Right lobe of liver (tissue), 4 donors: ENCODE measurements at regions not wholly inside any gene's neighbourhood (a gene's known extent, or its start where the extent isn't known, plus 50 kb on each side); places are given as distances from the start of the nearest gene placed in this dataset.

Experiments
- CTCF ChIP-seq, 4 donors: fragments of 200-600 bp in 3 of 4; fragments of 450-650 bp in 1 of 4; IDR thresholded peaks; one replicate each; pipeline versions ENCODE4 v1.5.1 to v1.8.0; 2016 to 2022; ENCODE audit warnings: antibody characterized with exemption in 4 of 4, mild to moderate bottlenecking in 2 of 4
- POLR2A ChIP-seq: fragments of 450-650 bp; IDR thresholded peaks from one replicate; pipeline ENCODE4 v1.6.1; 2017; ENCODE audit warnings: antibody characterized with exemption, mild to moderate bottlenecking
- donor health status: DM: no; HTN: no; CAD: no.
- donor health status: DM: no; HTN: no; CAD: no.
- donor health status: DM: no; HTN: yes; CAD: no.

DNA sequence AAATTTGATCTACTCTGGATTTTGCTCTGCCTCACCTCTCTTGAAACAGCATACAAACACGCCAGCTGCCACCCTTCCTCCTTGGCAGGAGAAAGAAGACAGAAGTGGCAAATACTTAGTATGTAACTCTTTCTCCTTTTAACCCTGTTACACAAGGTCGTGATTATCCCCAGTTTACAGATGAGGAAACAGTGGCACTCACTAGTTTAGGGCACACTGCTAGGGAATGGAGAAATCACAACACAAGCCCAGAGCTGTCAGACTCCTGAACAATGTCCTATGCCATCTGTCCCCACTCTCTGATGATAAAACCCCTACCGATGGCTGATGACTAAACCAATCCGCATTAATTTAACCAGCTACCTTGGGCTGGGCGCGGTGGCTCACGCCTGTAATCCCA lies 79.7 kb downstream of the FGD2 start:
- TF ChIP-seq POLR2A (no peak), CTCF (IDR thresholded peaks at IDR 0.05) (no peak)
